ENCODE measurements at regions not wholly inside any gene's neighbourhood (a gene's known extent, or its start where the extent isn't known, plus 50 kb on each side); places are given as distances from the start of the nearest gene placed in this dataset.
A peak's percentile ranks its signal among the peaks of the same experiment; 100 is the strongest.

GRCh38 chr2:103810875-103811274 lies 1043.0 kb upstream of the POU3F3 start:
- no peak for DNase-seq (ENCODE audit: low spot score)

- no peak for DNase-seq (ENCODE audit: low spot score)
Measured at GRCh38 chr2:103814016-103814415, 1039.9 kb upstream of the POU3F3 start.

- no peak for DNase-seq (ENCODE audit: low spot score)
Measured at GRCh38 chr2:103815731-103816130, 1038.2 kb upstream of the POU3F3 start.

- DNase-seq (ENCODE audit: low spot score) = no peak
Measured at GRCh38 chr2:103817746-103818145, 1036.2 kb upstream of the POU3F3 start.

GRCh38 chr2:103818176-103818575 lies 1035.7 kb upstream of the POU3F3 start:
- DNase-seq (ENCODE audit: low spot score) = no peak

- no peak for DNase-seq (ENCODE audit: low spot score)
Measured at GRCh38 chr2:103819599-103819998, 1034.3 kb upstream of the POU3F3 start.

GRCh38 chr2:103823847-103824246 lies 1030.1 kb upstream of the POU3F3 start:
- no peak for DNase-seq (ENCODE audit: low spot score)

- DNase-seq (ENCODE audit: low spot score) = no peak
Measured at GRCh38 chr2:103847276-103847675, 1006.6 kb upstream of the POU3F3 start.

- no peak for DNase-seq (ENCODE audit: low spot score)
Measured at GRCh38 chr2:103859238-103859637, 994.7 kb upstream of the POU3F3 start.

- DNase-seq (ENCODE audit: low spot score) = no peak
Measured at GRCh38 chr2:103860016-103860415, 993.9 kb upstream of the POU3F3 start.

GRCh38 chr2:103868396-103868795 lies 985.5 kb upstream of the POU3F3 start:
- DNase-seq (ENCODE audit: low spot score) = no peak

- peak; percentile 14 for DNase-seq (ENCODE audit: low spot score)
Measured at GRCh38 chr2:103873716-103874351, 980.1 kb upstream of the POU3F3 start.

GRCh38 chr2:103875131-103875530 lies 978.8 kb upstream of the POU3F3 start:
- DNase-seq (ENCODE audit: low spot score) = peak; percentile 12

- no peak for DNase-seq (ENCODE audit: low spot score)
Measured at GRCh38 chr2:103875531-103875930, 978.4 kb upstream of the POU3F3 start.

- DNase-seq (ENCODE audit: low spot score) = no peak
Measured at GRCh38 chr2:103876611-103877010, 977.3 kb upstream of the POU3F3 start.

GRCh38 chr2:103879101-103879500 lies 974.8 kb upstream of the POU3F3 start:
- no peak for DNase-seq (ENCODE audit: low spot score)

GRCh38 chr2:103880081-103880834 lies 973.7 kb upstream of the POU3F3 start:
- DNase-seq (ENCODE audit: low spot score) = no peak

GRCh38 chr2:103887625-103888024 lies 966.3 kb upstream of the POU3F3 start:
- no peak for DNase-seq (ENCODE audit: low spot score)

GRCh38 chr2:103896182-103896581 lies 957.7 kb upstream of the POU3F3 start:
- DNase-seq (ENCODE audit: low spot score) = no peak

GRCh38 chr2:103898561-103898960 lies 955.4 kb upstream of the POU3F3 start:
- no peak for DNase-seq (ENCODE audit: low spot score)

- DNase-seq (ENCODE audit: low spot score) = no peak
Measured at GRCh38 chr2:103902347-103902746, 951.6 kb upstream of the POU3F3 start.

- DNase-seq (ENCODE audit: low spot score) = no peak
Measured at GRCh38 chr2:103921161-103921560, 932.8 kb upstream of the POU3F3 start.

- no peak for DNase-seq (ENCODE audit: low spot score)
Measured at GRCh38 chr2:103942199-103942598, 911.7 kb upstream of the POU3F3 start.

GRCh38 chr2:103945083-103945482 lies 908.8 kb upstream of the POU3F3 start:
- DNase-seq (ENCODE audit: low spot score) = no peak

Data from iPS-NIHi11 (cell line).